H9 (cell line): ENCODE measurements at regions not wholly inside any gene's neighbourhood (a gene's known extent, or its start where the extent isn't known, plus 50 kb on each side); places are given as distances from the start of the nearest gene placed in this dataset.

Experiments
- DNase-seq: peaks from one replicate; pipeline ENCODE4 v3.0.0-alpha.2; 2017
- H2AFZ ChIP-seq: one replicate; pipeline ENCODE4 v1.6.1; 2013; ENCODE audit warnings: mild to moderate bottlenecking, low read length, control low read depth, moderate library complexity
- H2AK5ac ChIP-seq: 2 replicates; pipeline ENCODE4 v1.6.1; 2013; ENCODE audit warnings: low read length, control low read depth, mixed read lengths; ENCODE audit not compliant: insufficient read length
- H2BK120ac ChIP-seq: one replicate; pipeline ENCODE4 v1.6.1; 2013; ENCODE audit warnings: low read depth, mild to moderate bottlenecking, low read length, control low read depth, inconsistent platforms; ENCODE audit not compliant: poor library complexity, severe bottlenecking
- H2BK12ac ChIP-seq: 2 replicates; pipeline ENCODE4 v1.6.1; 2013; ENCODE audit warnings: low read length, control low read depth, mixed read lengths, low read depth; ENCODE audit not compliant: insufficient read length
- H2BK15ac ChIP-seq: 2 replicates; pipeline ENCODE4 v1.6.1; 2013; ENCODE audit warnings: low read depth, low read length, control low read depth
- H2BK20ac ChIP-seq: one replicate; pipeline ENCODE4 v1.6.1; 2013; ENCODE audit warnings: low read depth, mild to moderate bottlenecking, low read length, control low read depth, inconsistent platforms; ENCODE audit not compliant: poor library complexity, severe bottlenecking
- H2BK5ac ChIP-seq: 2 replicates; pipeline ENCODE4 v1.6.1; 2013; ENCODE audit warnings: low read length, control low read depth, mixed read lengths; ENCODE audit not compliant: insufficient read length
- H3K14ac ChIP-seq: 2 replicates; pipeline ENCODE4 v1.6.1; 2013; ENCODE audit warnings: low read length, control low read depth; ENCODE audit not compliant: insufficient read depth
- H3K18ac ChIP-seq: 2 replicates; pipeline ENCODE4 v1.6.1; 2013; ENCODE audit warnings: low read depth, mild to moderate bottlenecking, mixed read lengths, low read length, control low read depth; ENCODE audit not compliant: insufficient read length
- H3K23ac ChIP-seq: 2 replicates; pipeline ENCODE4 v1.6.1; 2013; ENCODE audit warnings: low read length, control low read depth, mixed read lengths, low read depth; ENCODE audit not compliant: insufficient read length
- H3K23me2 ChIP-seq: 2 replicates; pipeline ENCODE4 v1.6.1; 2013; ENCODE audit warnings: low read depth, mild to moderate bottlenecking, mixed read lengths, low read length, control low read depth; ENCODE audit not compliant: insufficient read length, poor library complexity, severe bottlenecking
- H3K27ac ChIP-seq: 2 replicates; pipeline ENCODE4 v1.5.1; 2013; ENCODE audit warnings: low read length, control low read depth, mixed read lengths, low read depth; ENCODE audit not compliant: insufficient read length
- H3K27me3 ChIP-seq: 2 replicates; pipeline ENCODE4 v1.6.1; 2013; ENCODE audit warnings: low read length, control low read depth, inconsistent platforms; ENCODE audit not compliant: insufficient read depth
- H3K4ac ChIP-seq: 2 replicates; pipeline ENCODE4 v1.6.1; 2013; ENCODE audit warnings: low read depth, mild to moderate bottlenecking, control low read depth, inconsistent platforms, low read length, moderate library complexity
- H3K4me1 ChIP-seq: 2 replicates; pipeline ENCODE4 v1.6.1; 2013; ENCODE audit warnings: low read length, control low read depth, inconsistent platforms; ENCODE audit not compliant: insufficient read depth
- H3K4me2 ChIP-seq: 2 replicates; pipeline ENCODE4 v1.6.1; 2013; ENCODE audit warnings: low read length, control low read depth, mixed read lengths; ENCODE audit not compliant: insufficient read length, insufficient read depth
- H3K56ac ChIP-seq: 2 replicates; pipeline ENCODE4 v1.6.1; 2013; ENCODE audit warnings: low read depth, mild to moderate bottlenecking, mixed read lengths, low read length, control low read depth; ENCODE audit not compliant: insufficient read length
- H3K79me1 ChIP-seq: 2 replicates; pipeline ENCODE4 v1.6.1; 2013; ENCODE audit warnings: low read depth, mild to moderate bottlenecking, moderate library complexity, low read length, control low read depth, inconsistent platforms; ENCODE audit not compliant: insufficient read depth, poor library complexity, severe bottlenecking
- H3K79me2 ChIP-seq: 2 replicates; pipeline ENCODE4 v1.6.1; 2013; ENCODE audit warnings: low read length, control low read depth, inconsistent platforms; ENCODE audit not compliant: insufficient read depth
- H3K9ac ChIP-seq: 2 replicates; pipeline ENCODE4 v1.6.1; 2013; ENCODE audit warnings: low read length, control low read depth, mixed read lengths; ENCODE audit not compliant: insufficient read length; ENCODE audit errors: extremely low read depth
- H3K9me3 ChIP-seq: one replicate; pipeline ENCODE4 v1.6.1; 2013; ENCODE audit warnings: low read depth, low read length, inconsistent platforms; ENCODE audit not compliant: control insufficient read depth
- H3T11ph ChIP-seq: one replicate; pipeline ENCODE4 v1.6.1; 2013; ENCODE audit warnings: mild to moderate bottlenecking, low read length, control low read depth, inconsistent platforms
- H4K20me1 ChIP-seq: one replicate; pipeline ENCODE4 v1.6.1; 2013; ENCODE audit not compliant: control insufficient read depth, insufficient read length, insufficient read depth
- H4K5ac ChIP-seq: 2 replicates; pipeline ENCODE4 v1.6.1; 2013; ENCODE audit warnings: low read depth, mild to moderate bottlenecking, mixed read lengths, low read length, control low read depth; ENCODE audit not compliant: insufficient read length
- H4K8ac ChIP-seq: replicated peaks from 2 replicates; pipeline ENCODE4 v1.6.1; 2013; ENCODE audit warnings: low read length, control low read depth, mixed read lengths, low read depth; ENCODE audit not compliant: insufficient read length
- H4K91ac ChIP-seq: 2 replicates; pipeline ENCODE4 v1.6.1; 2013; ENCODE audit warnings: low read depth, mild to moderate bottlenecking, moderate library complexity, mixed read lengths, low read length, control low read depth; ENCODE audit not compliant: insufficient read length
- H3K27ac Mint-ChIP-seq, 3 experiments: 2 replicates in 2 of 3; 3 replicates in 1 of 3; pipeline ENCODE4 v1.8.0; 2020 to 2021; ENCODE audit warnings: mixed read lengths in 3 of 3, mild to moderate bottlenecking in 1 of 3, moderate library complexity in 1 of 3
- H3K27me3 Mint-ChIP-seq: 2 replicates; pipeline ENCODE4 v1.8.0; 2021; ENCODE audit warnings: low read depth, mild to moderate bottlenecking, moderate library complexity, mixed read lengths
- H3K36me3 Mint-ChIP-seq, 3 experiments: 2 replicates in 2 of 3; 3 replicates in 1 of 3; pipeline ENCODE4 v1.8.0; 2020 to 2021; ENCODE audit warnings: low read depth in 3 of 3, mixed read lengths in 3 of 3; ENCODE audit not compliant: insufficient read depth in 1 of 3
- H3K4me1 Mint-ChIP-seq, 2 experiments: 2 replicates each; pipeline ENCODE4 v1.8.0; 2020; ENCODE audit warnings: mixed read lengths in 2 of 2
- H3K4me3 Mint-ChIP-seq, 2 experiments: 2 replicates in 1 of 2; 3 replicates in 1 of 2; pipeline ENCODE4 v1.8.0; 2020 to 2021; ENCODE audit warnings: mild to moderate bottlenecking in 2 of 2, mixed read lengths in 2 of 2, moderate library complexity in 1 of 2
- H3K9me3 Mint-ChIP-seq, 2 experiments: 2 replicates in 1 of 2; 3 replicates in 1 of 2; pipeline ENCODE4 v1.8.0; 2020; ENCODE audit warnings: mild to moderate bottlenecking in 2 of 2, mixed read lengths in 2 of 2, moderate library complexity in 1 of 2
- CTCF ChIP-seq: fragments of 200-600 bp; sonication (generic); conservative IDR thresholded peaks from 3 replicates; pipeline ENCODE4 v1.8.0; 2021; ENCODE audit warnings: antibody characterized with exemption, mild to moderate bottlenecking
- WGBS: extraction: QIAGEN DNeasy Blood & Tissue Kit; methylation state at CpG from one replicate; pipeline ENCODE4 v1.1.7; 2013; ENCODE audit warnings: missing lambda C conversion rate, low lambda C conversion rate, mixed read lengths; ENCODE audit not compliant: insufficient read length; ENCODE audit errors: extremely low coverage; 5-methylcytosine and 5-hydroxymethylcytosine counted together

GRCh38 chr10:114726820-114727271 lies 68.8 kb upstream of the ABLIM1 start:
- Histone ChIP-seq H3K9me3 (no peaks in the 10 kb centered on the region), H2BK12ac (no peak overlapping the region), H2BK120ac (no peak overlapping the region), H4K91ac (no peak overlapping the region), H3K79me1 (no peaks in the 10 kb centered on the region), H2AK5ac (no peak overlapping the region), H3K23me2 (no peaks in the 10 kb centered on the region), H3K56ac (no peak overlapping the region), H3K9ac (no peak overlapping the region), H3K4me2 (no peak overlapping the region), H4K8ac (no peak overlapping the region), H3K4me1 (no peaks in the 10 kb centered on the region; the same call in 1 of the 2 replicates), H3T11ph (no peak overlapping the region), H2BK15ac (no peak overlapping the region), H4K5ac (no peak overlapping the region), H3K23ac (no peak overlapping the region), H3K27ac (no peak overlapping the region), H3K79me2 (no peaks in the 10 kb centered on the region), H2AFZ (no peak overlapping the region), H2BK20ac (no peak overlapping the region), H3K4ac (no peak overlapping the region), H3K18ac (no peak overlapping the region), H3K27me3 (no peaks in the 10 kb centered on the region), H2BK5ac (no peak overlapping the region), H4K20me1 (no peaks in the 10 kb centered on the region), H3K14ac (no peak overlapping the region)
- no peaks in the 10 kb centered on the region for H3K27me3 Mint-ChIP-seq
- peaks cover 5 to 6% of the 10 kb centered on the region in 2 experiments; a peak in 2 of 4 replicates for H3K4me1 Mint-ChIP-seq
- no peak overlapping the region for H3K4me3 Mint-ChIP-seq
- WGBS = no CpG with 5 or more reads among the region's 3 CpGs
- TF ChIP-seq CTCF = no peak
- no peak overlapping the region for H3K27ac Mint-ChIP-seq
- no peak for DNase-seq
- peaks cover 0 to 5% of the 10 kb centered on the region in 2 experiments; a peak in 1 of 5 replicates for H3K9me3 Mint-ChIP-seq
- no peaks in the 10 kb centered on the region for H3K36me3 Mint-ChIP-seq
